ENCODE measurements at regions not wholly inside any gene's neighbourhood (a gene's known extent, or its start where the extent isn't known, plus 50 kb on each side); places are given as distances from the start of the nearest gene placed in this dataset.
"Not testable (repeated sequence)": the region's sequence is repeated elsewhere in the genome, so short reads cannot be mapped to it uniquely, and the experiment has no call there.

GRCh38 chr7:82571047-82571446 lies 127.5 kb upstream of the CACNA2D1 start:
- in situ Hi-C loops (cut with MboI; ENCODE audit: low sequenced_read_pairs), result not testable (repeated sequence)

- in situ Hi-C loops (cut with MboI; ENCODE audit: low sequenced_read_pairs), result no loop called here
Measured at GRCh38 chr7:82567841-82568240, 124.3 kb upstream of the CACNA2D1 start.

GRCh38 chr7:82567356-82567755 lies 123.8 kb upstream of the CACNA2D1 start:
- in situ Hi-C loops (cut with MboI; ENCODE audit: low sequenced_read_pairs), result no loop called here

GRCh38 chr7:82566752-82567151 lies 123.2 kb upstream of the CACNA2D1 start:
- in situ Hi-C loops (cut with MboI; ENCODE audit: low sequenced_read_pairs), result no loop called here

GRCh38 chr7:82562716-82563404 lies 119.3 kb upstream of the CACNA2D1 start:
- in situ Hi-C loops (cut with MboI; ENCODE audit: low sequenced_read_pairs), result no loop called here

GRCh38 chr7:82559193-82559805 lies 115.7 kb upstream of the CACNA2D1 start:
- in situ Hi-C loops (cut with MboI; ENCODE audit: low sequenced_read_pairs), result no loop called here

- in situ Hi-C loops (cut with MboI; ENCODE audit: low sequenced_read_pairs), result no loop called here
Measured at GRCh38 chr7:82549616-82550285, 106.2 kb upstream of the CACNA2D1 start.

- in situ Hi-C loops (cut with MboI; ENCODE audit: low sequenced_read_pairs), result no loop called here
Measured at GRCh38 chr7:82548141-82548688, 104.6 kb upstream of the CACNA2D1 start.

- in situ Hi-C loops (cut with MboI; ENCODE audit: low sequenced_read_pairs), result no loop called here
Measured at GRCh38 chr7:82542665-82543064, 99.1 kb upstream of the CACNA2D1 start.

- in situ Hi-C loops (cut with MboI; ENCODE audit: low sequenced_read_pairs), result no loop called here
Measured at GRCh38 chr7:82539969-82540368, 96.4 kb upstream of the CACNA2D1 start.

- in situ Hi-C loops (cut with MboI; ENCODE audit: low sequenced_read_pairs), result no loop called here
Measured at GRCh38 chr7:82534684-82535083, 91.1 kb upstream of the CACNA2D1 start.

GRCh38 chr7:82530361-82530760 lies 86.8 kb upstream of the CACNA2D1 start:
- in situ Hi-C loops (cut with MboI; ENCODE audit: low sequenced_read_pairs), result no loop called here

GRCh38 chr7:82528577-82529310 lies 85.2 kb upstream of the CACNA2D1 start:
- in situ Hi-C loops (cut with MboI; ENCODE audit: low sequenced_read_pairs), result no loop called here

GRCh38 chr7:82527851-82528250 lies 84.3 kb upstream of the CACNA2D1 start:
- in situ Hi-C loops (cut with MboI; ENCODE audit: low sequenced_read_pairs), result no loop called here

GRCh38 chr7:82521906-82522445 lies 78.4 kb upstream of the CACNA2D1 start:
- in situ Hi-C loops (cut with MboI; ENCODE audit: low sequenced_read_pairs), result no loop called here

- in situ Hi-C loops (cut with MboI; ENCODE audit: low sequenced_read_pairs), result no loop called here
Measured at GRCh38 chr7:82517050-82517449, 73.5 kb upstream of the CACNA2D1 start.

GRCh38 chr7:82511542-82511941 lies 68.0 kb upstream of the CACNA2D1 start:
- in situ Hi-C loops (cut with MboI; ENCODE audit: low sequenced_read_pairs), result no loop called here

GRCh38 chr7:82507976-82508677 lies 64.5 kb upstream of the CACNA2D1 start:
- in situ Hi-C loops (cut with MboI; ENCODE audit: low sequenced_read_pairs), result no loop called here

- in situ Hi-C loops (cut with MboI; ENCODE audit: low sequenced_read_pairs), result no loop called here
Measured at GRCh38 chr7:82507365-82507975, 63.9 kb upstream of the CACNA2D1 start.

GRCh38 chr7:82506702-82507101 lies 63.1 kb upstream of the CACNA2D1 start:
- in situ Hi-C loops (cut with MboI; ENCODE audit: low sequenced_read_pairs), result no loop called here
